Stimulated activated memory B cell treated with anti-CD40 and anti-IgM and Interleukin-4, amounts not matched to agents 10 μg/mL and 1 μg/mL and 100 μg/mL, for 72 hours (primary cell): ENCODE measurements at regions not wholly inside any gene's neighbourhood (a gene's known extent, or its start where the extent isn't known, plus 50 kb on each side); places are given as distances from the start of the nearest gene placed in this dataset.

Experiments used
- ATAC-seq: fragments of 150-1000 bp; cut with Tn5 transposase; 2 replicates; pipeline ENCODE4 v1.10.0; 2021
- H3K27ac Mint-ChIP-seq: one replicate; pipeline ENCODE4 v1.8.0; 2022; ENCODE audit warnings: mild to moderate bottlenecking, mixed read lengths
- H3K27me3 Mint-ChIP-seq: one replicate; pipeline ENCODE4 v1.8.0; 2022; ENCODE audit warnings: mixed read lengths
- H3K36me3 Mint-ChIP-seq: one replicate; pipeline ENCODE4 v1.8.0; 2022; ENCODE audit warnings: mixed read lengths
- H3K4me1 Mint-ChIP-seq: one replicate; pipeline ENCODE4 v1.8.0; 2022; ENCODE audit warnings: mixed read lengths
- H3K4me3 Mint-ChIP-seq: one replicate; pipeline ENCODE4 v1.8.0; 2022; ENCODE audit warnings: mild to moderate bottlenecking, moderate library complexity, mixed read lengths
- H3K9me3 Mint-ChIP-seq: one replicate; pipeline ENCODE4 v1.8.0; 2022; ENCODE audit warnings: mixed read lengths

- Mint-ChIP-seq H3K4me1 (no peaks in the 10 kb centered on the region), H3K27ac (no peak overlapping the region), H3K27me3 (no peaks in the 10 kb centered on the region), H3K4me3 (no peak overlapping the region), H3K9me3 (peaks cover 5% of the 10 kb centered on the region), H3K36me3 (no peaks in the 10 kb centered on the region)
- no peak for ATAC-seq
These were observed 423.8 kb upstream of the EPHA5 start for GRCh38 chr4:66094070-66094469.

GRCh38 chr4:66091786-66092185 lies 421.5 kb upstream of the EPHA5 start:
- Mint-ChIP-seq H3K9me3 (peaks cover 5% of the 10 kb centered on the region), H3K4me3 (no peak overlapping the region), H3K27me3 (no peaks in the 10 kb centered on the region), H3K27ac (no peak overlapping the region), H3K36me3 (no peaks in the 10 kb centered on the region), H3K4me1 (no peaks in the 10 kb centered on the region)
- ATAC-seq = no peak

- H3K4me3 Mint-ChIP-seq = no peak overlapping the region
- H3K36me3 Mint-ChIP-seq = no peaks in the 10 kb centered on the region
- H3K9me3 Mint-ChIP-seq = peaks cover 13% of the 10 kb centered on the region
- no peak for ATAC-seq
- H3K27ac Mint-ChIP-seq = no peak overlapping the region
- H3K27me3 Mint-ChIP-seq = no peaks in the 10 kb centered on the region
- H3K4me1 Mint-ChIP-seq = no peaks in the 10 kb centered on the region
These were observed 403.7 kb upstream of the EPHA5 start for GRCh38 chr4:66073961-66074360.

- Mint-ChIP-seq H3K27me3 (no peaks in the 10 kb centered on the region), H3K36me3 (no peaks in the 10 kb centered on the region), H3K4me1 (no peaks in the 10 kb centered on the region), H3K4me3 (no peak overlapping the region), H3K27ac (no peak overlapping the region), H3K9me3 (peaks cover 13% of the 10 kb centered on the region)
- ATAC-seq = no peak
These were observed 401.6 kb upstream of the EPHA5 start for GRCh38 chr4:66071911-66072310.

- no peak overlapping the region for H3K27ac Mint-ChIP-seq
- H3K36me3 Mint-ChIP-seq = no peaks in the 10 kb centered on the region
- no peaks in the 10 kb centered on the region for H3K4me1 Mint-ChIP-seq
- peaks cover 3% of the 10 kb centered on the region for H3K9me3 Mint-ChIP-seq
- no peak overlapping the region for H3K4me3 Mint-ChIP-seq
- H3K27me3 Mint-ChIP-seq = no peaks in the 10 kb centered on the region
- no peak for ATAC-seq
These were observed 392.6 kb upstream of the EPHA5 start for GRCh38 chr4:66062921-66063320.

GRCh38 chr4:66062044-66062443 lies 391.8 kb upstream of the EPHA5 start:
- H3K4me3 Mint-ChIP-seq = no peak overlapping the region
- no peak for ATAC-seq
- H3K9me3 Mint-ChIP-seq = peaks cover 7% of the 10 kb centered on the region
- H3K27ac Mint-ChIP-seq = no peak overlapping the region
- no peaks in the 10 kb centered on the region for H3K4me1 Mint-ChIP-seq
- H3K27me3 Mint-ChIP-seq = no peaks in the 10 kb centered on the region
- no peaks in the 10 kb centered on the region for H3K36me3 Mint-ChIP-seq

GRCh38 chr4:66059556-66059955 lies 389.3 kb upstream of the EPHA5 start:
- ATAC-seq = no peak
- peaks cover 7% of the 10 kb centered on the region for H3K9me3 Mint-ChIP-seq
- no peaks in the 10 kb centered on the region for H3K27me3 Mint-ChIP-seq
- no peaks in the 10 kb centered on the region for H3K4me1 Mint-ChIP-seq
- H3K4me3 Mint-ChIP-seq = no peak overlapping the region
- no peak overlapping the region for H3K27ac Mint-ChIP-seq
- no peaks in the 10 kb centered on the region for H3K36me3 Mint-ChIP-seq

GRCh38 chr4:66059136-66059535 lies 388.8 kb upstream of the EPHA5 start:
- Mint-ChIP-seq H3K9me3 (peaks cover 7% of the 10 kb centered on the region), H3K4me3 (no peak overlapping the region), H3K27ac (no peak overlapping the region), H3K27me3 (no peaks in the 10 kb centered on the region), H3K36me3 (no peaks in the 10 kb centered on the region), H3K4me1 (no peaks in the 10 kb centered on the region)
- ATAC-seq = no peak

- H3K27ac Mint-ChIP-seq = no peak overlapping the region
- peaks cover 5% of the 10 kb centered on the region for H3K9me3 Mint-ChIP-seq
- no peaks in the 10 kb centered on the region for H3K36me3 Mint-ChIP-seq
- no peak for ATAC-seq
- no peaks in the 10 kb centered on the region for H3K27me3 Mint-ChIP-seq
- H3K4me1 Mint-ChIP-seq = no peaks in the 10 kb centered on the region
- H3K4me3 Mint-ChIP-seq = no peak overlapping the region
These were observed 385.7 kb upstream of the EPHA5 start for GRCh38 chr4:66055999-66056398.

- ATAC-seq = no peak
- Mint-ChIP-seq H3K4me3 (no peak overlapping the region), H3K36me3 (no peaks in the 10 kb centered on the region), H3K27me3 (no peaks in the 10 kb centered on the region), H3K27ac (no peak overlapping the region), H3K4me1 (no peaks in the 10 kb centered on the region), H3K9me3 (peaks cover 2% of the 10 kb centered on the region)
These were observed 382.1 kb upstream of the EPHA5 start for GRCh38 chr4:66052426-66052825.

- H3K9me3 Mint-ChIP-seq = peaks cover 2% of the 10 kb centered on the region
- H3K4me3 Mint-ChIP-seq = no peak overlapping the region
- H3K4me1 Mint-ChIP-seq = no peaks in the 10 kb centered on the region
- no peak overlapping the region for H3K27ac Mint-ChIP-seq
- no peaks in the 10 kb centered on the region for H3K27me3 Mint-ChIP-seq
- no peak for ATAC-seq
- no peaks in the 10 kb centered on the region for H3K36me3 Mint-ChIP-seq
These were observed 378.6 kb upstream of the EPHA5 start for GRCh38 chr4:66048861-66049260.

- ATAC-seq = no peak
- no peak overlapping the region for H3K27ac Mint-ChIP-seq
- no peaks in the 10 kb centered on the region for H3K4me1 Mint-ChIP-seq
- H3K36me3 Mint-ChIP-seq = no peaks in the 10 kb centered on the region
- no peaks in the 10 kb centered on the region for H3K27me3 Mint-ChIP-seq
- no peak overlapping the region for H3K4me3 Mint-ChIP-seq
- peaks cover 2% of the 10 kb centered on the region for H3K9me3 Mint-ChIP-seq
These were observed 375.6 kb upstream of the EPHA5 start for GRCh38 chr4:66045913-66046312.

GRCh38 chr4:66035701-66036100 lies 365.4 kb upstream of the EPHA5 start:
- no peaks in the 10 kb centered on the region for H3K27me3 Mint-ChIP-seq
- no peak overlapping the region for H3K27ac Mint-ChIP-seq
- no peaks in the 10 kb centered on the region for H3K36me3 Mint-ChIP-seq
- no peak for ATAC-seq
- no peak overlapping the region for H3K4me3 Mint-ChIP-seq
- peaks cover 3% of the 10 kb centered on the region for H3K9me3 Mint-ChIP-seq
- no peaks in the 10 kb centered on the region for H3K4me1 Mint-ChIP-seq

GRCh38 chr4:66034671-66035070 lies 364.4 kb upstream of the EPHA5 start:
- Mint-ChIP-seq H3K27me3 (no peaks in the 10 kb centered on the region), H3K4me1 (no peaks in the 10 kb centered on the region), H3K4me3 (no peak overlapping the region), H3K9me3 (peaks cover 4% of the 10 kb centered on the region), H3K36me3 (no peaks in the 10 kb centered on the region), H3K27ac (no peak overlapping the region)
- ATAC-seq = no peak

GRCh38 chr4:66034262-66034661 lies 364.0 kb upstream of the EPHA5 start:
- no peak overlapping the region for H3K27ac Mint-ChIP-seq
- no peak for ATAC-seq
- no peaks in the 10 kb centered on the region for H3K4me1 Mint-ChIP-seq
- H3K36me3 Mint-ChIP-seq = no peaks in the 10 kb centered on the region
- no peak overlapping the region for H3K4me3 Mint-ChIP-seq
- H3K9me3 Mint-ChIP-seq = peaks cover 4% of the 10 kb centered on the region
- H3K27me3 Mint-ChIP-seq = no peaks in the 10 kb centered on the region

GRCh38 chr4:66032571-66032970 lies 362.3 kb upstream of the EPHA5 start:
- no peak for ATAC-seq
- Mint-ChIP-seq H3K4me1 (no peaks in the 10 kb centered on the region), H3K27me3 (no peaks in the 10 kb centered on the region), H3K9me3 (peaks cover 4% of the 10 kb centered on the region), H3K27ac (no peak overlapping the region), H3K4me3 (no peak overlapping the region), H3K36me3 (no peaks in the 10 kb centered on the region)

- H3K9me3 Mint-ChIP-seq = peaks cover 6% of the 10 kb centered on the region
- H3K27me3 Mint-ChIP-seq = no peaks in the 10 kb centered on the region
- no peaks in the 10 kb centered on the region for H3K36me3 Mint-ChIP-seq
- H3K27ac Mint-ChIP-seq = no peak overlapping the region
- no peak overlapping the region for H3K4me3 Mint-ChIP-seq
- ATAC-seq = no peak
- no peaks in the 10 kb centered on the region for H3K4me1 Mint-ChIP-seq
These were observed 358.4 kb upstream of the EPHA5 start for GRCh38 chr4:66028668-66029067.
